PC-3 (cell line): ENCODE measurements at regions not wholly inside any gene's neighbourhood (a gene's known extent, or its start where the extent isn't known, plus 50 kb on each side); places are given as distances from the start of the nearest gene placed in this dataset.

ENCODE experiments used
- ATAC-seq: fragments of 200-7000 bp; cut with Tn5 transposase; 2 replicates; pipeline ENCODE4 v1.9.1; 2020; ENCODE audit warnings: mild to moderate bottlenecking, moderate library complexity
- BruUV-seq: library from RNA; stranded (reverse); fragments of 400-500 nt; replicated peaks from 2 replicates; lab custom pipeline; 2021; lab: Mats Ljungman, UMichigan
- CTCF ChIA-PET: fragments of 300-600 bp; sonication (Branson Sonifier 250); formaldehyde crosslinking; loops from one replicate; lab custom pipeline; 2022; ENCODE audit warnings: antibody characterized with exemption; lab: Charles Lee
- POLR2A ChIA-PET: fragments of 300-600 bp; sonication (Branson Sonifier 250); formaldehyde crosslinking; loops from one replicate; lab custom pipeline; 2022; ENCODE audit warnings: antibody characterized with exemption; ENCODE audit not compliant: unreplicated experiment; lab: Charles Lee
- DNase-seq: peaks from one replicate; pipeline ENCODE4 v3.0.0-alpha.2; 2015
- H2AFZ ChIP-seq: fragments of 300-600 bp; sonication (generic); 2 replicates; pipeline ENCODE4 v1.6.0; 2016; ENCODE audit warnings: antibody characterized with exemption, low read length
- H3F3A ChIP-seq: fragments of 300-600 bp; sonication (generic); one replicate; pipeline ENCODE4 v1.6.0; 2017; ENCODE audit warnings: antibody characterized with exemption, low read length, control low read depth, mild to moderate bottlenecking; ENCODE audit not compliant: unreplicated experiment
- H3K27ac ChIP-seq: fragments of 300-600 bp; sonication (generic); 2 replicates; pipeline ENCODE4 v1.5.1; 2016; ENCODE audit warnings: mild to moderate bottlenecking, low read length
- H3K27me3 ChIP-seq: fragments of 300-600 bp; sonication (generic); 2 replicates; pipeline ENCODE4 v1.6.1; 2016; ENCODE audit warnings: low read length, mixed read lengths
- H3K36me3 ChIP-seq: fragments of 300-600 bp; sonication (generic); 2 replicates; pipeline ENCODE4 v1.6.1; 2016; ENCODE audit warnings: low read depth, mixed run types, low read length, mixed read lengths
- H3K4me1 ChIP-seq: fragments of 300-600 bp; sonication (generic); 2 replicates; pipeline ENCODE4 v1.5.1; 2016; ENCODE audit warnings: low read length; ENCODE audit not compliant: insufficient read depth
- H3K4me2 ChIP-seq: fragments of 300-600 bp; sonication (generic); 2 replicates; pipeline ENCODE4 v1.6.0; 2016; ENCODE audit warnings: low read length
- H3K4me3 ChIP-seq: fragments of 300-600 bp; sonication (generic); 2 replicates; pipeline ENCODE4 v1.5.1; 2016; ENCODE audit warnings: mild to moderate bottlenecking, low read length, mixed read lengths
- H3K79me2 ChIP-seq: fragments of 300-600 bp; sonication (generic); 2 replicates; pipeline ENCODE4 v1.6.1; 2017; ENCODE audit warnings: low read length, mixed read lengths
- H3K9ac ChIP-seq: fragments of 300-600 bp; sonication (generic); 2 replicates; pipeline ENCODE4 v1.6.0; 2016; ENCODE audit warnings: mild to moderate bottlenecking, low read length
- H3K9me2 ChIP-seq: fragments of 300-600 bp; sonication (generic); replicated peaks from 2 replicates; pipeline ENCODE4 v1.6.1; 2016; ENCODE audit warnings: mixed run types, low read length, mixed read lengths
- H3K9me3 ChIP-seq: fragments of 300-600 bp; sonication (generic); 2 replicates; pipeline ENCODE4 v1.6.1; 2016; ENCODE audit warnings: low read length, mixed read lengths
- H4K20me1 ChIP-seq: fragments of 300-600 bp; sonication (generic); 2 replicates; pipeline ENCODE4 v1.6.1; 2016; ENCODE audit warnings: low read length, mixed read lengths
- CTCF ChIP-seq: fragments of 300-600 bp; sonication (generic); conservative IDR thresholded peaks from 2 replicates; pipeline ENCODE4 v1.5.1; 2017; ENCODE audit warnings: antibody characterized with exemption, low read depth, mild to moderate bottlenecking, low read length
- EZH2 ChIP-seq: fragments of 300-600 bp; sonication (generic); IDR thresholded peaks from one replicate; pipeline ENCODE4 v1.6.1; 2017; ENCODE audit warnings: antibody characterized with exemption, mild to moderate bottlenecking, low read length; ENCODE audit not compliant: unreplicated experiment
- EZH2phosphoT487 ChIP-seq: fragments of 300-600 bp; sonication (generic); IDR thresholded peaks from 2 replicates; pipeline ENCODE4 v1.6.1; 2018; ENCODE audit warnings: mild to moderate bottlenecking, antibody characterized with exemption, low read length, borderline replicate concordance
- intact Hi-C: fragments of 100-400 bp; cut with micrococcal nuclease; formaldehyde crosslinking; loops from 2 replicates; pipeline ENCODE4 v1.9.0; 2023

- DNase-seq (no peak), ATAC-seq (no peak)
- Histone ChIP-seq H4K20me1 (no peaks in the 10 kb centered on the region), H3K9me3 (no peaks in the 10 kb centered on the region), H3K4me2 (no peak overlapping the region), H3K4me3 (no peak overlapping the region), H2AFZ (no peak overlapping the region), H3F3A (no peaks in the 10 kb centered on the region), H3K27me3 (no peaks in the 10 kb centered on the region; the same call in 1 of the 2 replicates), H3K36me3 (no peaks in the 10 kb centered on the region), H3K4me1 (no peaks in the 10 kb centered on the region), H3K9me2 (no peaks in the 10 kb centered on the region), H3K79me2 (no peaks in the 10 kb centered on the region), H3K27ac (no peak overlapping the region), H3K9ac (no peak overlapping the region)
- TF ChIP-seq EZH2 (no peak), CTCF (no peak), EZH2phosphoT487 (no peak)
- CTCF ChIA-PET = no interaction called here
- intact Hi-C loops = no loop called here
- POLR2A ChIA-PET = no interaction called here
- no TSS peak for BruUV-seq
Observed at GRCh38 chr2:16184945-16185660, 244.8 kb downstream of the MYCN start.

GRCh38 chr2:16184341-16184890 lies 244.1 kb downstream of the MYCN start:
- H3K4me3 ChIP-seq = no peak overlapping the region
- no peak for TF ChIP-seq EZH2phosphoT487
- no peak for TF ChIP-seq EZH2
- TF ChIP-seq CTCF = no peak
- no peaks in the 10 kb centered on the region for H3K9me2 ChIP-seq
- no peaks in the 10 kb centered on the region for H3F3A ChIP-seq
- no peaks in the 10 kb centered on the region for H4K20me1 ChIP-seq
- no peak for DNase-seq
- H3K9me3 ChIP-seq = no peaks in the 10 kb centered on the region
- no peaks in the 10 kb centered on the region; the same call in 1 of the 2 replicates for H3K27me3 ChIP-seq
- no peaks in the 10 kb centered on the region for H3K4me1 ChIP-seq
- intact Hi-C loops = no loop called here
- no TSS peak for BruUV-seq
- H3K27ac ChIP-seq = no peak overlapping the region
- H2AFZ ChIP-seq = no peak overlapping the region
- ATAC-seq = no peak
- H3K36me3 ChIP-seq = no peaks in the 10 kb centered on the region
- ChIA-PET CTCF (no interaction called here), POLR2A (no interaction called here)
- H3K79me2 ChIP-seq = no peaks in the 10 kb centered on the region
- H3K9ac ChIP-seq = no peak overlapping the region
- no peak overlapping the region for H3K4me2 ChIP-seq

- Histone ChIP-seq H3K4me1 (no peaks in the 10 kb centered on the region), H3K9me2 (no peaks in the 10 kb centered on the region), H3K9me3 (no peaks in the 10 kb centered on the region), H3K79me2 (no peaks in the 10 kb centered on the region), H3K27me3 (no peaks in the 10 kb centered on the region; the same call in 1 of the 2 replicates), H3F3A (no peaks in the 10 kb centered on the region), H3K36me3 (no peaks in the 10 kb centered on the region), H3K27ac (no peak overlapping the region), H3K4me3 (no peak overlapping the region), H3K4me2 (no peak overlapping the region), H2AFZ (no peak overlapping the region), H3K9ac (no peak overlapping the region), H4K20me1 (no peaks in the 10 kb centered on the region)
- POLR2A ChIA-PET = no interaction called here
- no peak for TF ChIP-seq CTCF
- TF ChIP-seq EZH2phosphoT487 = no peak
- no peak for TF ChIP-seq EZH2
- no TSS peak for BruUV-seq
- CTCF ChIA-PET = no interaction called here
- ATAC-seq (no peak), DNase-seq (no peak)
- intact Hi-C loops = no loop called here
Observed at GRCh38 chr2:16183345-16183744, 243.0 kb downstream of the MYCN start.
